HEK293 (cell line): ENCODE measurements at regions not wholly inside any gene's neighbourhood (a gene's known extent, or its start where the extent isn't known, plus 50 kb on each side); places are given as distances from the start of the nearest gene placed in this dataset.

Source experiments
- CTCF ChIA-PET: fragments of 350-600 bp; formaldehyde crosslinking; extraction: SDS; loops from one replicate; lab custom pipeline; 2021; ENCODE audit warnings: antibody characterized with exemption; lab: Yijun Ruan, JAX
- POLR2A ChIA-PET: fragments of 300-600 bp; formaldehyde crosslinking; extraction: SDS; loops from one replicate; lab custom pipeline; 2020; ENCODE audit warnings: antibody characterized with exemption, inconsistent platforms; lab: Yijun Ruan, JAX
- H3K27ac ChIP-seq: fragments of 200-500 bp; sonication (Bioruptor generic); 2 replicates; pipeline ENCODE4 v1.5.1; 2014; ENCODE audit warnings: low read depth, low read length, control low read depth, inconsistent platforms; ENCODE audit errors: extremely low read depth
- H3K36me3 ChIP-seq, 2 experiments: fragments of 200-500 bp in 1 of 2; sonication (Bioruptor generic) in 1 of 2; 1 replicate in 1 of 2; 2 replicates in 1 of 2; pipeline ENCODE4 v1.5.1; 2014 to 2017; ENCODE audit warnings: inconsistent platforms in 2 of 2, low read length in 2 of 2; ENCODE audit not compliant: control insufficient read depth in 2 of 2, insufficient read depth in 1 of 2
- H3K4me1 ChIP-seq: fragments of 200-500 bp; sonication (Bioruptor generic); 2 replicates; pipeline ENCODE4 v1.5.1; 2014; ENCODE audit warnings: mild to moderate bottlenecking, low read length, inconsistent platforms; ENCODE audit not compliant: control insufficient read depth, insufficient read depth
- H3K4me3 ChIP-seq: 2 replicates; pipeline ENCODE4 v1.5.1; 2011; ENCODE audit warnings: low read depth, mild to moderate bottlenecking, control low read depth, low read length, moderate library complexity
- H3K9me3 ChIP-seq: fragments of 200-500 bp; sonication (Bioruptor generic); 2 replicates; pipeline ENCODE4 v1.5.1; 2014; ENCODE audit warnings: low read depth, low read length, inconsistent platforms; ENCODE audit not compliant: control insufficient read depth, insufficient read depth
- EGR2 ChIP-seq: fragments of 450-650 bp; formaldehyde crosslinking; IDR thresholded peaks from 2 replicates; pipeline ENCODE4 v1.5.1; 2016; ENCODE audit warnings: low read depth, missing biosample characterization, missing genetic modification characterization
- GLI4 ChIP-seq: fragments of 450-650 bp; formaldehyde crosslinking; IDR thresholded peaks from 2 replicates; pipeline ENCODE4 v1.5.1; 2016; ENCODE audit warnings: missing biosample characterization, missing genetic modification characterization
- KLF10 ChIP-seq: fragments of 450-650 bp; IDR thresholded peaks from 2 replicates; pipeline ENCODE4 v1.5.1; 2018; ENCODE audit warnings: missing biosample characterization, mild to moderate bottlenecking, missing genetic modification characterization
- KLF16 ChIP-seq: fragments of 450-650 bp; formaldehyde crosslinking; IDR thresholded peaks from 2 replicates; pipeline ENCODE4 v1.5.1; 2017; ENCODE audit warnings: missing biosample characterization, missing genetic modification characterization
- KLF7 ChIP-seq: fragments of 450-650 bp; formaldehyde crosslinking; IDR thresholded peaks from 2 replicates; pipeline ENCODE4 v1.5.1; 2016; ENCODE audit warnings: missing biosample characterization, missing genetic modification characterization, borderline replicate concordance
- MZF1 ChIP-seq: fragments of 450-650 bp; formaldehyde crosslinking; IDR thresholded peaks from 2 replicates; pipeline ENCODE4 v1.5.1; 2017; ENCODE audit warnings: missing biosample characterization, missing genetic modification characterization, borderline replicate concordance
- PATZ1 ChIP-seq: fragments of 450-650 bp; formaldehyde crosslinking; IDR thresholded peaks from 2 replicates; pipeline ENCODE4 v1.5.1; 2016; ENCODE audit warnings: missing biosample characterization, missing genetic modification characterization
- ZBTB44 ChIP-seq: fragments of 450-650 bp; IDR thresholded peaks from 2 replicates; pipeline ENCODE4 v1.5.1; 2018; ENCODE audit warnings: missing biosample characterization, mild to moderate bottlenecking, missing genetic modification characterization
- ZBTB49 ChIP-seq: fragments of 450-650 bp; formaldehyde crosslinking; IDR thresholded peaks from 2 replicates; pipeline ENCODE4 v1.5.1; 2016; ENCODE audit warnings: missing biosample characterization, missing genetic modification characterization, low read depth
- ZFP37 ChIP-seq: fragments of 450-650 bp; formaldehyde crosslinking; IDR thresholded peaks from 2 replicates; pipeline ENCODE4 v1.5.1; 2016; ENCODE audit warnings: missing biosample characterization, missing genetic modification characterization
- ZNF132 ChIP-seq: fragments of 450-650 bp; formaldehyde crosslinking; IDR thresholded peaks from 2 replicates; pipeline ENCODE4 v1.5.1; 2017; ENCODE audit warnings: missing biosample characterization, missing genetic modification characterization, borderline replicate concordance
- ZNF140 ChIP-seq: fragments of 450-650 bp; formaldehyde crosslinking; IDR thresholded peaks from 2 replicates; pipeline ENCODE4 v1.5.1; 2016; ENCODE audit warnings: missing biosample characterization, missing genetic modification characterization
- ZNF202 ChIP-seq: fragments of 450-650 bp; formaldehyde crosslinking; IDR thresholded peaks from 2 replicates; pipeline ENCODE4 v1.5.1; 2016; ENCODE audit warnings: missing biosample characterization, missing genetic modification characterization, borderline replicate concordance
- ZNF362 ChIP-seq: fragments of 450-650 bp; formaldehyde crosslinking; IDR thresholded peaks from 2 replicates; pipeline ENCODE4 v1.5.1; 2016; ENCODE audit warnings: missing biosample characterization, missing genetic modification characterization
- ZNF48 ChIP-seq: fragments of 450-650 bp; formaldehyde crosslinking; IDR thresholded peaks from 2 replicates; pipeline ENCODE4 v1.5.1; 2016; ENCODE audit warnings: missing biosample characterization, missing genetic modification characterization
- ZNF610 ChIP-seq: fragments of 450-650 bp; formaldehyde crosslinking; IDR thresholded peaks from 2 replicates; pipeline ENCODE4 v1.5.1; 2016; ENCODE audit warnings: missing biosample characterization, missing genetic modification characterization, borderline replicate concordance
- ZNF639 ChIP-seq: fragments of 450-650 bp; formaldehyde crosslinking; IDR thresholded peaks from 2 replicates; pipeline ENCODE4 v1.5.1; 2016; ENCODE audit warnings: missing biosample characterization, missing genetic modification characterization
- ZNF692 ChIP-seq: fragments of 450-650 bp; formaldehyde crosslinking; IDR thresholded peaks from 2 replicates; pipeline ENCODE4 v1.5.1; 2016; ENCODE audit warnings: missing biosample characterization, missing genetic modification characterization
- ZNF792 ChIP-seq: fragments of 450-650 bp; formaldehyde crosslinking; IDR thresholded peaks from 2 replicates; pipeline ENCODE4 v1.5.1; 2016; ENCODE audit warnings: missing biosample characterization, missing genetic modification characterization

- no peak for TF ChIP-seq ZNF692 (tag by site-specific recombination)
- TF ChIP-seq ZNF140 = no peak
- no peak for TF ChIP-seq GLI4 (tag by site-specific recombination)
- no peak for TF ChIP-seq PATZ1 (tag by site-specific recombination)
- no peak for TF ChIP-seq MZF1 (tag by site-specific recombination)
- no peak for TF ChIP-seq ZNF132
- TF ChIP-seq KLF16 = no peak
- TF ChIP-seq EGR2 (tag by site-specific recombination) = no peak
- TF ChIP-seq ZNF639 (tag by site-specific recombination) = no peak
- TF ChIP-seq, all 188 proteins: peak for 0
Observed at GRCh38 chr11:57121996-57122395, 59.8 kb upstream of the LRRC55 start (continued).

GRCh38 chr11:57123590-57123989, 58.2 kb upstream of the LRRC55 start:
- ChIA-PET CTCF (interaction anchor here (0.6 to 15.7 kb wide), 3 partner anchors 88 to 258 kb away, joined by 3 to 244 read pairs (median 4); no protein-coding TSS in a partner anchor), POLR2A (no interaction called here)
- no peak overlapping the region for H3K4me3 ChIP-seq
- no peak for TF ChIP-seq ZBTB49
- TF ChIP-seq ZNF792 (tag by site-specific recombination) = no peak
- no peak for TF ChIP-seq ZNF48 (tag by site-specific recombination)
- no peak for TF ChIP-seq KLF7
- TF ChIP-seq ZBTB44 (tag by site-specific recombination) = no peak
- TF ChIP-seq ZNF202 (tag by site-specific recombination) = no peak
- TF ChIP-seq ZNF362 (tag by site-specific recombination) = no peak
- TF ChIP-seq ZFP37 (tag by site-specific recombination) = no peak
- no peak for TF ChIP-seq ZNF610 (tag by site-specific recombination)
- TF ChIP-seq KLF10 (tag by site-specific recombination) = no peak
- H3K4me1 ChIP-seq = no peaks in the 10 kb centered on the region
- no peaks in the 10 kb centered on the region for H3K9me3 ChIP-seq
- H3K36me3 ChIP-seq = no peaks in the 10 kb centered on the region
- no peak overlapping the region for H3K27ac ChIP-seq
